Small intestine (tissue), 7 donors: ENCODE measurements at regions not wholly inside any gene's neighbourhood (a gene's known extent, or its start where the extent isn't known, plus 50 kb on each side); places are given as distances from the start of the nearest gene placed in this dataset.

Experiments
- DNase-seq, 2 donors: peaks; one replicate each; pipeline versions ENCODE4 v3.0.0 to v3.0.0-alpha.2; 2013
- FAIRE-seq: peaks from 2 replicates; lab custom pipeline; 2012; peaks lifted over from hg19 to GRCh38; lab: Jason Lieb, UNC
- H3K27ac ChIP-seq, 3 donors: one replicate each; pipeline ENCODE4 v1.5.1; 2013; ENCODE audit warnings: low read length in 2 of 3, mild to moderate bottlenecking in 2 of 3, control low read depth in 1 of 3, inconsistent platforms in 1 of 3, low read depth in 1 of 3, moderate library complexity in 1 of 3
- H3K27me3 ChIP-seq, 3 donors: one replicate each; pipeline ENCODE4 v1.6.1; 2013; ENCODE audit warnings: low read length in 3 of 3, inconsistent platforms in 1 of 3; ENCODE audit not compliant: control insufficient read depth in 3 of 3, insufficient read depth in 3 of 3
- H3K36me3 ChIP-seq, 3 donors: one replicate each; pipeline ENCODE4 v1.6.1; 2013; ENCODE audit warnings: low read length in 3 of 3, inconsistent platforms in 1 of 3, low read depth in 1 of 3, mild to moderate bottlenecking in 1 of 3, moderate library complexity in 1 of 3; ENCODE audit not compliant: control insufficient read depth in 3 of 3, insufficient read depth in 2 of 3
- H3K4me1 ChIP-seq, 3 donors: one replicate each; pipeline ENCODE4 v1.6.1; 2013; ENCODE audit warnings: low read length in 2 of 3, inconsistent platforms in 1 of 3, low read depth in 1 of 3, mild to moderate bottlenecking in 1 of 3, moderate library complexity in 1 of 3; ENCODE audit not compliant: control insufficient read depth in 3 of 3, insufficient read depth in 2 of 3
- H3K4me3 ChIP-seq, 3 donors: one replicate each; pipeline ENCODE4 v1.5.1; 2013; ENCODE audit warnings: low read length in 3 of 3, control low read depth in 1 of 3, inconsistent platforms in 1 of 3, low read depth in 1 of 3, mild to moderate bottlenecking in 1 of 3, moderate library complexity in 1 of 3
- H3K9me3 ChIP-seq, 2 donors: one replicate each; pipeline ENCODE4 v1.6.1; 2013; ENCODE audit warnings: low read depth in 1 of 2, low read length in 1 of 2; ENCODE audit not compliant: control insufficient read depth in 2 of 2, insufficient read depth in 1 of 2
- WGBS, 3 donors: extraction: QIAGEN DNeasy Blood & Tissue Kit; methylation state at CpG; one replicate each; pipeline ENCODE4 v1.1.7; 2013; 5-methylcytosine and 5-hydroxymethylcytosine counted together
- donor health status: healthy with polysubstance abuse.
- donor health status: control.
- donor health status: control.
- donor health status: Bipolar disorder and iron deficiency.
- donor health status: healthy.

GRCh38 chr2:240233885-240234502, 93.5 kb upstream of the OTOS start:
- 30 to 43% (median 37%) methylated on average over 14 to 15 of the region's 15 CpGs for WGBS, 3 donors
- no peak for DNase-seq

GRCh38 chr2:240234503-240234951, 94.1 kb upstream of the OTOS start:
- WGBS, 3 donors = 42 to 74% (median 54%) methylated on average over 8 of the region's 8 CpGs
- FAIRE-seq = no peak

More at GRCh38 chr2:240233885-240234502, 93.5 kb upstream of the OTOS start:
- no peak overlapping the region for H3K4me3 ChIP-seq
- H3K27ac ChIP-seq = no peak overlapping the region
- H3K27me3 ChIP-seq = no peaks in the 10 kb centered on the region
- no peaks in the 10 kb centered on the region for H3K4me1 ChIP-seq
- H3K36me3 ChIP-seq = no peaks in the 10 kb centered on the region
- no peak for FAIRE-seq
- peaks cover 0 to 5% of the 10 kb centered on the region in 2 donors for H3K9me3 ChIP-seq

GRCh38 chr2:240235149-240235803, 94.8 kb upstream of the OTOS start:
- Histone ChIP-seq H3K9me3 (no peaks in the 10 kb centered on the region), H3K36me3 (no peaks in the 10 kb centered on the region), H3K4me3 (no peak overlapping the region), H3K4me1 (no peaks in the 10 kb centered on the region), H3K27me3 (no peaks in the 10 kb centered on the region), H3K27ac (no peak overlapping the region)
- FAIRE-seq (no peak), DNase-seq (no peak)
- 67 to 84% (median 76%) methylated on average over 15 to 17 of the region's 17 CpGs for WGBS, 3 donors

More at GRCh38 chr2:240234503-240234951, 94.1 kb upstream of the OTOS start:
- Histone ChIP-seq H3K4me3 (no peak overlapping the region), H3K27ac (no peak overlapping the region), H3K4me1 (no peaks in the 10 kb centered on the region), H3K27me3 (no peaks in the 10 kb centered on the region), H3K36me3 (no peaks in the 10 kb centered on the region), H3K9me3 (peaks cover 0 to under 1% of the 10 kb centered on the region in 2 donors)
- DNase-seq = no peak

- DNase-seq = no peak
- WGBS, 3 donors = 83 to 89% (median 89%) methylated on average over 8 of the region's 8 CpGs
- H3K27ac ChIP-seq = no peak overlapping the region
- H3K4me1 ChIP-seq = no peaks in the 10 kb centered on the region
- H3K36me3 ChIP-seq = no peaks in the 10 kb centered on the region
- H3K9me3 ChIP-seq = no peaks in the 10 kb centered on the region
- no peaks in the 10 kb centered on the region for H3K27me3 ChIP-seq
- H3K4me3 ChIP-seq = no peak overlapping the region
- FAIRE-seq = no peak
Measured at GRCh38 chr2:240235811-240236210, 95.4 kb upstream of the OTOS start.

- Histone ChIP-seq H3K36me3 (no peaks in the 10 kb centered on the region), H3K9me3 (no peaks in the 10 kb centered on the region), H3K27ac (no peak overlapping the region), H3K27me3 (no peaks in the 10 kb centered on the region), H3K4me3 (no peak overlapping the region), H3K4me1 (no peaks in the 10 kb centered on the region)
- WGBS, 3 donors = 50 to 56% (median 51%) methylated on average over 12 of the region's 12 CpGs
- FAIRE-seq (no peak), DNase-seq (no peak)
Measured at GRCh38 chr2:240236217-240237111, 96.0 kb upstream of the OTOS start.

GRCh38 chr2:240237609-240238174, 97.2 kb upstream of the OTOS start:
- H3K9me3 ChIP-seq = no peaks in the 10 kb centered on the region
- no peak for DNase-seq
- no peak for FAIRE-seq
- H3K36me3 ChIP-seq = no peaks in the 10 kb centered on the region
- no peaks in the 10 kb centered on the region for H3K27me3 ChIP-seq
- H3K27ac ChIP-seq = peak overlapping the region in 1 of 3 donors; percentile 32
- H3K4me1 ChIP-seq = no peaks in the 10 kb centered on the region
- H3K4me3 ChIP-seq = no peak overlapping the region
- WGBS, 3 donors = 54 to 60% (median 54%) methylated on average over 11 of the region's 11 CpGs

GRCh38 chr2:240238201-240238600, 97.7 kb upstream of the OTOS start:
- DNase-seq (no peak), FAIRE-seq (no peak)
- H3K9me3 ChIP-seq = no peaks in the 10 kb centered on the region
- H3K27ac ChIP-seq = no peak overlapping the region
- H3K4me3 ChIP-seq = no peak overlapping the region
- no peaks in the 10 kb centered on the region for H3K4me1 ChIP-seq
- H3K36me3 ChIP-seq = no peaks in the 10 kb centered on the region
- no peaks in the 10 kb centered on the region for H3K27me3 ChIP-seq
- 67 to 79% (median 74%) methylated on average over 1 of the region's 1 CpG for WGBS, 3 donors

- H3K4me1 ChIP-seq = no peaks in the 10 kb centered on the region
- H3K27ac ChIP-seq = no peak overlapping the region
- H3K4me3 ChIP-seq = no peak overlapping the region
- WGBS, 3 donors = 63 to 89% (median 71%) methylated on average over 1 of the region's 1 CpG
- FAIRE-seq = no peak
- no peaks in the 10 kb centered on the region for H3K27me3 ChIP-seq
- H3K36me3 ChIP-seq = no peaks in the 10 kb centered on the region
- DNase-seq = no peak
- H3K9me3 ChIP-seq = no peaks in the 10 kb centered on the region
Measured at GRCh38 chr2:240238786-240239185, 98.3 kb upstream of the OTOS start.
